ENCODE measurements at regions not wholly inside any gene's neighbourhood (a gene's known extent, or its start where the extent isn't known, plus 50 kb on each side); places are given as distances from the start of the nearest gene placed in this dataset.

DNA sequence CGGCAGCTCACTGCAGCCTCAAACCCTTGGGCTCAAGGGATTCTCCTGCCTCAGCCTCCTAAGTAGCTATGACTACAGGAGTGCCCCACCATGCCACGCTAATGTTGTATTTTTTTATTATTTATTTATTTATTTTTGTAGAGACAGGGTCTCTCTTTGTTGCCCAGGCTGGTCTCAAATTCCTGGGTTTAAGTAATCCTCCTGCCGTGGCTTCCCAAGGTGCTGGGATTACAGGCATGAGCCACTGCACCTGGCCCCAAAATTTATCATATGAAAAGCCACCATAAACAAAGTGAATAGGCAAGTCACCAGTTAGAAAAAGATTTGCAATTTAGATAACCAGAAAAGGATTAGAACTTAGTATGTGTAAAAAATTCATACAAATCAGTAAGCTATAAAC lies 138.6 kb upstream of the NCK2 start:
- TF ChIP-seq, protein P1, sequence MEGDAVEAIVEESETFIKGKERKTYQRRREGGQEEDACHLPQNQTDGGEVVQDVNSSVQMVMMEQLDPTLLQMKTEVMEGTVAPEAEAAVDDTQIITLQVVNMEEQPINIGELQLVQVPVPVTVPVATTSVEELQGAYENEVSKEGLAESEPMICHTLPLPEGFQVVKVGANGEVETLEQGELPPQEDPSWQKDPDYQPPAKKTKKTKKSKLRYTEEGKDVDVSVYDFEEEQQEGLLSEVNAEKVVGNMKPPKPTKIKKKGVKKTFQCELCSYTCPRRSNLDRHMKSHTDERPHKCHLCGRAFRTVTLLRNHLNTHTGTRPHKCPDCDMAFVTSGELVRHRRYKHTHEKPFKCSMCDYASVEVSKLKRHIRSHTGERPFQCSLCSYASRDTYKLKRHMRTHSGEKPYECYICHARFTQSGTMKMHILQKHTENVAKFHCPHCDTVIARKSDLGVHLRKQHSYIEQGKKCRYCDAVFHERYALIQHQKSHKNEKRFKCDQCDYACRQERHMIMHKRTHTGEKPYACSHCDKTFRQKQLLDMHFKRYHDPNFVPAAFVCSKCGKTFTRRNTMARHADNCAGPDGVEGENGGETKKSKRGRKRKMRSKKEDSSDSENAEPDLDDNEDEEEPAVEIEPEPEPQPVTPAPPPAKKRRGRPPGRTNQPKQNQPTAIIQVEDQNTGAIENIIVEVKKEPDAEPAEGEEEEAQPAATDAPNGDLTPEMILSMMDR (conservative IDR thresholded peaks at IDR 0.05): no peak
- Mint-ChIP-seq H3K27ac (ENCODE audit: unreplicated experiment) (no peak overlapping the region), H3K36me3 (ENCODE audit: low read depth) (no peaks in the 10 kb centered on the region), H3K27me3 (ENCODE audit: low read depth) (no peaks in the 10 kb centered on the region), H3K9me3 (no peaks in the 10 kb centered on the region), H3K4me3 (no peak overlapping the region), H3K4me1 (peaks cover 24% of the 10 kb centered on the region)
- no peak for DNase-seq (ENCODE audit: low read depth, low spot score)

DNA sequence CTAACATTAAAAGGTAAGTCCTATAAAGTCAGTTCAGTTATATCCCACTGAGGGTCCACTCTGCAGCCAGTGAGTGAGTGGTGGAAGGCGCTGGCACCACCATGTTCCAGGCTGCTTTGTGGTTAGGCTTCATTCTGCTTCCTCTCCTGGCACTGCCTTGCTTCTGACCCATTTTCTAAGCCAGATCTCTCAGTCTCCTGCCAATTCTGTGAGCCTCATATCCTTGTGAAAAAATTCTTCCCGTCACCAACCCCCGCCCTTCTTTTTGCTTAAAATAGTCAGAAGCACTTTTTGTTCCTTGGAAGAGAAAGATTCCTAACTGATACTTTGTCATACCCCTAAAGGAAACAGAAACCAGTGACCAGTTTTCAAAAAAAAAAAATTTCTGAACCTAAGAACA lies 139.8 kb upstream of the NCK2 start:
- Mint-ChIP-seq H3K4me1 (peaks cover 15% of the 10 kb centered on the region), H3K27ac (ENCODE audit: unreplicated experiment) (no peak overlapping the region), H3K27me3 (ENCODE audit: low read depth) (no peaks in the 10 kb centered on the region), H3K9me3 (no peaks in the 10 kb centered on the region), H3K4me3 (no peak overlapping the region), H3K36me3 (ENCODE audit: low read depth) (no peaks in the 10 kb centered on the region)
- DNase-seq (ENCODE audit: low read depth, low spot score): no peak
- TF ChIP-seq, protein P1 (conservative IDR thresholded peaks at IDR 0.05): no peak

DNA sequence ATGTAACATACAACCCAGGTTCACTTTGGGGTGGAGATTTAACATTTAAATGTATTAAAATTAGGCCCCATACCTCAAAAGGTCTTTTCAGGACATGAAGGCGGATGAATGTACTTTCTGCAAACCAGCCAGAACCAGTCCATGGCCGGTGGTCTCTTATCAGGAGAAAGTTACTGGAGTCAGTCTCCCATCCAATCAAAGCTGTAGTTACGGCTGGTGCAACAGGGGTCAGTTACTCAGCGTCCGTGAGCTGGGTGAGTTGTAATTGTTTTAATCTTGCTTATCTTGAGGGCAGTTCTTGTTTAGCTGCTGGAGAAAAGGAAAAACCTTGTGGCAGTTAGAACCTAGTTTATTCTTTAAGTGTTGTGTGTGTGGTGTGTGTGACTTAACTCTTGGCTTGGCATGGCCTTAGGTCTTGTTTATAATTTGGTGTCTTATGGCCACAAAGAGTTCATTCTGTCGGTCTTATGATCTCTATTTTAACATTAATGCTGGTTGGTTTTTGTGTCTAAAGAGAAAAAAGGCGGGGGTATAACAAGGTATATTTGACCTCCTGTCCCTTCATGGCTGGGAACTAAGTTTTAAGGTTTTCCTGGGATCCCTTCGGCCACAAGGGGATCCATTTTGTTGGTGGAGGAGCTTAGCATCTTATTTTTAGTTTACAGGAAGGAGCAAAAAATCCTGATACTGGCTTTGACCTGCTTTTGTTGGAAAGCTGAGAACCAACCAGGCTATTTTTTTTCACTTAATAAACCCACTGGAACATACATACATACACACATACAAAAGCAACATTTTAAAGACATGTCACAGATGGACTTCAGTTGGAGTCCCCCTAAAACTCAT lies 143.5 kb upstream of the NCK2 start:
- H3K27ac Mint-ChIP-seq (ENCODE audit: unreplicated experiment): no peak overlapping the region
- no peak overlapping the region for H3K4me3 Mint-ChIP-seq
- H3K9me3 Mint-ChIP-seq: no peaks in the 10 kb centered on the region
- no peak for DNase-seq (ENCODE audit: low read depth, low spot score)
- TF ChIP-seq, protein P1 (conservative IDR thresholded peaks at IDR 0.05): no peak
- H3K27me3 Mint-ChIP-seq (ENCODE audit: low read depth): no peaks in the 10 kb centered on the region
- no peaks in the 10 kb centered on the region for H3K36me3 Mint-ChIP-seq (ENCODE audit: low read depth)
- peaks cover 22% of the 10 kb centered on the region for H3K4me1 Mint-ChIP-seq

DNA sequence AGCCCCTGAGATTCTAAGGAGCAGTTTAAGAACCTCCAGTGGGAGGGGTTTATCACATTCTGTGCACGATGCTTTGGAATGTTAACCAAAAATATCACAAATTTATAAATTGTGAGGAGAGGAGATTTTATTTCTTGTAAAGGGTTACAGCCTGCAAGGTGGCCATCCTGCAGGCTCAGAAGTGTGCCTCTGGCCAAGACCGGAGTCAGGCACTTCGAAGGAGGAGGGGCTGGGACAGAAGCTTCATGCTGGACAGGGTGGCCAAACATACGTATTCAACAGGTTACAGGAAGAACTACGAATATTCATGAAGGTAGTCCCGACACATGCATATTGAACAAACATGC lies 144.1 kb upstream of the NCK2 start:
- DNase-seq (ENCODE audit: low read depth, low spot score): no peak
- H3K36me3 Mint-ChIP-seq (ENCODE audit: low read depth): no peaks in the 10 kb centered on the region
- H3K27ac Mint-ChIP-seq (ENCODE audit: unreplicated experiment): no peak overlapping the region
- TF ChIP-seq, protein P1 (conservative IDR thresholded peaks at IDR 0.05): no peak
- H3K9me3 Mint-ChIP-seq: no peaks in the 10 kb centered on the region
- H3K4me3 Mint-ChIP-seq: no peak overlapping the region
- H3K27me3 Mint-ChIP-seq (ENCODE audit: low read depth): no peaks in the 10 kb centered on the region
- peaks cover 22% of the 10 kb centered on the region for H3K4me1 Mint-ChIP-seq

DNA sequence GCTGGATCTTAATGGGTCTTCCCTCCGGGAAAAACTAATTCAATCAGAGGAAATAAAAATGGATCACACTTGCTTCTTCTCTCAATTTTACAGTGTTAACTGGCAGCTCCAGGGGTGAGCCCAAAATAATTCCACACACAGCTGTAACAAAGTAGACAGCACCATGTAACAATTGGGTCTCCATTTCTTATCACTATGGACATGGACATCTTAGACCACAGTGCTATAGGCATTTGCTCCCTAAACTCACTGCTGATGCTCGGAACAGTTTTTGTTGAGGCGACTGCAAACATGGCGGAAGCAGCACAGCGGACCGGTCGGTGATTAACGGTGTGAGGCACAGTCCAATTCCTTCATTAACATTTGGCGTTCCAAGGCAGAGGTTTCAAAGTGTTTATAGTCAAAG lies 144.7 kb upstream of the NCK2 start:
- TF ChIP-seq, protein P1 (conservative IDR thresholded peaks at IDR 0.05): no peak
- no peaks in the 10 kb centered on the region for H3K36me3 Mint-ChIP-seq (ENCODE audit: low read depth)
- no peaks in the 10 kb centered on the region for H3K9me3 Mint-ChIP-seq
- H3K4me1 Mint-ChIP-seq: peaks cover 18% of the 10 kb centered on the region
- no peak for DNase-seq (ENCODE audit: low read depth, low spot score)
- peak overlapping the region; percentile 36 for H3K27ac Mint-ChIP-seq (ENCODE audit: unreplicated experiment)
- no peaks in the 10 kb centered on the region for H3K27me3 Mint-ChIP-seq (ENCODE audit: low read depth)
- no peak overlapping the region for H3K4me3 Mint-ChIP-seq
